Endothelial cell (in vitro differentiated cells): ENCODE measurements at regions not wholly inside any gene's neighbourhood (a gene's known extent, or its start where the extent isn't known, plus 50 kb on each side); places are given as distances from the start of the nearest gene placed in this dataset.

Source experiments
- DNase-seq: peaks from one replicate; pipeline ENCODE4 v3.0.0; 2021; ENCODE audit warnings: low spot score
- H3K27ac Mint-ChIP-seq: one replicate; pipeline ENCODE4 v1.8.0; 2021; ENCODE audit warnings: mixed read lengths, inconsistent platforms; ENCODE audit not compliant: unreplicated experiment
- H3K27me3 Mint-ChIP-seq: one replicate; pipeline ENCODE4 v1.8.0; 2021; ENCODE audit warnings: mild to moderate bottlenecking, moderate library complexity, mixed read lengths, inconsistent platforms; ENCODE audit not compliant: unreplicated experiment
- H3K36me3 Mint-ChIP-seq: one replicate; pipeline ENCODE4 v1.8.0; 2021; ENCODE audit warnings: mild to moderate bottlenecking, low read depth, mixed read lengths, inconsistent platforms; ENCODE audit not compliant: unreplicated experiment
- H3K4me1 Mint-ChIP-seq: one replicate; pipeline ENCODE4 v1.8.0; 2021; ENCODE audit warnings: mild to moderate bottlenecking, mixed read lengths, inconsistent platforms; ENCODE audit not compliant: unreplicated experiment
- H3K4me3 Mint-ChIP-seq: one replicate; pipeline ENCODE4 v1.8.0; 2021; ENCODE audit warnings: mild to moderate bottlenecking, mixed read lengths, inconsistent platforms; ENCODE audit not compliant: unreplicated experiment
- H3K9me3 Mint-ChIP-seq: one replicate; pipeline ENCODE4 v1.8.0; 2021; ENCODE audit warnings: mixed read lengths, inconsistent platforms; ENCODE audit not compliant: unreplicated experiment
- TF ChIP-seq, protein P1 (sequence below): fragments of 200-600 bp; sonication (generic); IDR thresholded peaks from one replicate; pipeline ENCODE4 v1.5.0; 2021; ENCODE audit warnings: antibody characterized with exemption; ENCODE audit not compliant: unreplicated experiment

DNA sequence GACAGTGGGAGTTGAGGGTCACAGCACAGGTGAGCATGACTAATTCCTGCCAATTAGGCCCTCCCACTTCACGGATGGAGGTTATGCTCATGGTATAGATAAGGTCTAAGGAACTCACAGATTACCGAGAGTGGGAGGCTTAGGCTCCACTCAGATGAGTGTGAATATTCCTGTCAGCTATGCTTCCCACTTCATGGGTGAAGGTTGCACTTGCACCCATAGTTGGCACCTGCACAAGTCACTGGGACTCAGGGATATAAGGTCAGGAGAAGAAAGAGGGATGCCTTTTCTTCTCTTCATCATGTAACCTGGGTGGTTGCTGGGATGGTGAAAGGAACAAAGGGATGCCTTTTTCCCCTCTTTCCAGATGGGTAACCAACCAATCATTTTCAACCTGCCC is 264.9 kb upstream of the TNC start:
- H3K36me3 Mint-ChIP-seq: peaks cover 3% of the 10 kb centered on the region
- no peak for DNase-seq
- no peak overlapping the region for H3K4me3 Mint-ChIP-seq
- TF ChIP-seq, protein P1, sequence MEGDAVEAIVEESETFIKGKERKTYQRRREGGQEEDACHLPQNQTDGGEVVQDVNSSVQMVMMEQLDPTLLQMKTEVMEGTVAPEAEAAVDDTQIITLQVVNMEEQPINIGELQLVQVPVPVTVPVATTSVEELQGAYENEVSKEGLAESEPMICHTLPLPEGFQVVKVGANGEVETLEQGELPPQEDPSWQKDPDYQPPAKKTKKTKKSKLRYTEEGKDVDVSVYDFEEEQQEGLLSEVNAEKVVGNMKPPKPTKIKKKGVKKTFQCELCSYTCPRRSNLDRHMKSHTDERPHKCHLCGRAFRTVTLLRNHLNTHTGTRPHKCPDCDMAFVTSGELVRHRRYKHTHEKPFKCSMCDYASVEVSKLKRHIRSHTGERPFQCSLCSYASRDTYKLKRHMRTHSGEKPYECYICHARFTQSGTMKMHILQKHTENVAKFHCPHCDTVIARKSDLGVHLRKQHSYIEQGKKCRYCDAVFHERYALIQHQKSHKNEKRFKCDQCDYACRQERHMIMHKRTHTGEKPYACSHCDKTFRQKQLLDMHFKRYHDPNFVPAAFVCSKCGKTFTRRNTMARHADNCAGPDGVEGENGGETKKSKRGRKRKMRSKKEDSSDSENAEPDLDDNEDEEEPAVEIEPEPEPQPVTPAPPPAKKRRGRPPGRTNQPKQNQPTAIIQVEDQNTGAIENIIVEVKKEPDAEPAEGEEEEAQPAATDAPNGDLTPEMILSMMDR: no peak
- H3K9me3 Mint-ChIP-seq: no peaks in the 10 kb centered on the region
- no peak overlapping the region for H3K27ac Mint-ChIP-seq
- no peaks in the 10 kb centered on the region for H3K27me3 Mint-ChIP-seq
- no peaks in the 10 kb centered on the region for H3K4me1 Mint-ChIP-seq

DNA sequence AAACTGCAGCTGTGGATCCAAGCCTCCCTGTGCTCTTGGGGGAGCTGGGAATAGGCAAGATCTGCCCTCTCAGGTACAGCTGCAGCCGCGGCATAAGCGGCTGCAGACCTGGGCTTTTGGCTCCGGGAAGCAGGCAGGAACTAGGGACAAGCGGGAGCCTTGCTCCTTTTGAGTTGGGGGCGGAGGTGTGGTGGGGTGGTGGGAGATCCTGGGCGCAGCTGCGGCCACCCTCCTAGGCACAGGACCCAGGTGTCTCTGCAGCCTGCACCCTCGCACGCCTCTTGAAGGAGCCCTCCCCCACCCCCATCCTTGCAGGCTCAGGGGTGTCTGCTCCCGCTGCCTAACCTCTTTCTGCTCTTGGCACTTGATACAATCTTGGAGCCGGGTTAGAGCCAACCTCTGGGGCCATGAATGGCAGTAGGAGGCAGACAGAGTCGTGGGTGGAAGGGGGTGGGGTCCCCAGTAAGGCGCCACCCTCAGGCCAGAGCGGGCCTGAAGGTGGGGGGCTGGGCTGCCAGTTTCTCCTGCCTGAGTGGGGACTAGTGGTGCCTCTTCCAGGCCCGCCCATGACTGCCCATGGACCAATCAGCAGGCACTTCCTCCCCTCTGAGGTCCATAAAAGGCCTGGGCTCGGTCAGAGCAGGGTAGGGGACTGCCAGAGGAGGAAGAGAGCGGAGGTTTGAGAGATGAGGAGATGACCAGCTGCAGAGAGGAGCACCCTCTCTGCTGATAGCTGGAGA is 267.6 kb upstream of the TNC start:
- no peak for DNase-seq
- peaks cover 12% of the 10 kb centered on the region for H3K4me1 Mint-ChIP-seq

DNA sequence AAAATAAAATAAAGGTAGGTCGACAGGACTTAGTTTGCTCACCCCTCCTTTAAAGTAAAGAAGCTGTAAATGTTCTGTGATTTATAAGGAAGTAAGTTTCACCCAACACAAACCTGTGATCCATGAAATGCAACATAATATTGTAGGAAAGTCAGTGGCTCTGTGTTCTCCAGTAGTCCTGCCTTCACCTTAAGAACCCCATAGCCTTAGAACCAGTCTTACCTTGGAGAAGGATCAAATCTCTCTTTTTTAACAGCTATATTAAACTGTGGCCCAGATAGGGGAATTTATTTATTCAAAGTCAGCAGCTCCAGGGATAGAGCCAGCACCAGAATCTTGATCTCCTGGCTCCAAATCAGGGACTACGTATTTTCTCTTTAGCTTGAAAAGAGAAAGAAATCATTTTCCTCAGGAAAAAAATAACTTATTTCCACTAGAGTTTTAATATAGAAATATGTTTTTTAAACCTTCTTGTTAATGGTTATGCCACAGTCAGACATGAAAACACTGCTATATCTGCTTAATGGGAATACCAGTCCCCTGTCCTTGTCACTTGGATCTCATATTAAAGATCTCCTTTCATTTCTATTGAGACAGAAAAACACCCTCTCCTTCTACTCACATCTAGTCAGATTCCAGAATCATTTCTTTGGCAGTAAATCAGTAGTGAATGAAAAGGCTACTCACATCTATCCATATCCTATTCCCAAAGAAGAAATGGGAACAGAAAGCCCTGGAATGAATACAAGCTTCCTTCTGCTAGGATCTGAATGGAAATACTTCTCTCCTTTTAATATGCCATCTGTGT is 269.2 kb upstream of the TNC start:
- DNase-seq: no peak
- TF ChIP-seq, protein P1: no peak
- Mint-ChIP-seq H3K9me3 (no peaks in the 10 kb centered on the region), H3K27me3 (peaks cover 2% of the 10 kb centered on the region), H3K4me1 (peaks cover 23% of the 10 kb centered on the region), H3K4me3 (no peak overlapping the region), H3K27ac (no peak overlapping the region), H3K36me3 (no peaks in the 10 kb centered on the region)

More for the DNA sequence above, 267.6 kb upstream of the TNC start:
- Mint-ChIP-seq H3K36me3 (peaks cover 3% of the 10 kb centered on the region), H3K9me3 (no peaks in the 10 kb centered on the region), H3K4me3 (no peak overlapping the region), H3K27ac (no peak overlapping the region), H3K27me3 (peaks cover 2% of the 10 kb centered on the region)
- TF ChIP-seq, protein P1: no peak

DNA sequence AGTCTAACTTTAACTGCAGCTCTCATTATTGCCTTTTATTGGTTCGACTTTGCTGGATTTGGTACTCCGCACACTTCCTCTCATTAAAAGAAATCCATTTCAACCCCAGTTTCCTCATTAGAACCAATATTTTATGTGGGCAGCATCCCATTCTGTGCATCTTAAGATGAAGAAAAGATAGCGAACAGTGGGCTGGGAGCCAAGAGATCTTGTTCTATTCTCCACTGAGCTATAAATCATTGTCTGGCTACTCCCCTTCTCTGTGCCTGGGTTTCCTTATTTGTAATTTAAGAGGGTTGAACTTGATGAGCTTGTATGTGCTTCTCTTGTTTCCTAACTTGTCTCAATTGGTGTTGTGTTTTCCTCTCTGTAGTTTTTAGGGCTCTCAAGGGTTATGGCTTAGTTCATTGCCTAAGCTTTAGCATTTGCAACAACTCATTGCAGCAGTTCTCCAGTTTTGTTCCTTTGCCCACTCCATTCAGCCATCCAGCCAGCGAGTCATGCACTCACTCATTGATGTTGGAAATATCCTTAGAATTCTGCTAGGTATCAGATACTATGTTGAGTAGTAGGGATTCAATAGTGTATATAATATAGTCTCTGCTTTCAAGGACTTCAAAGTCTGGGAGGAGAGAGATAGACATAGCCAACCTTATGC is 273.3 kb upstream of the TNC start:
- Mint-ChIP-seq H3K4me1 (peaks cover 31% of the 10 kb centered on the region), H3K9me3 (no peaks in the 10 kb centered on the region), H3K27me3 (peaks cover 2% of the 10 kb centered on the region), H3K4me3 (no peak overlapping the region), H3K27ac (no peak overlapping the region), H3K36me3 (no peaks in the 10 kb centered on the region)
- TF ChIP-seq, protein P1: no peak
- DNase-seq: no peak
